ENCODE measurements at regions not wholly inside any gene's neighbourhood (a gene's known extent, or its start where the extent isn't known, plus 50 kb on each side); places are given as distances from the start of the nearest gene placed in this dataset.

- no peaks in the 10 kb centered on the region for H3K36me3 Mint-ChIP-seq
- no peak for TF ChIP-seq CTCF (IDR thresholded peaks at IDR 0.05)
- intact Hi-C loops (cut with micrococcal nuclease): no loop called here
- Histone ChIP-seq H3K27ac (ENCODE audit: low read depth in 1 of 2, low read length in 2 of 2) (no peak overlapping the region), H3K9ac (ENCODE audit: insufficient read depth, low read length, poor library complexity, severe bottlenecking) (no peak overlapping the region), H3K4me1 (ENCODE audit: control insufficient read depth in 1 of 2, insufficient read depth in 2 of 2, low read length in 2 of 2) (no peaks in the 10 kb centered on the region), H3K27me3 (ENCODE audit: control insufficient read depth in 2 of 2, insufficient read depth in 2 of 2, low read length in 2 of 2) (no peaks in the 10 kb centered on the region), H4K20me1 (ENCODE audit: insufficient read depth, low read length) (no peaks in the 10 kb centered on the region), H3K4me2 (replicated peaks; ENCODE audit: extremely low read depth, low read length, poor library complexity, severe bottlenecking) (no peak overlapping the region), H3K9me3 (replicated peaks in 1 of 2; ENCODE audit: control insufficient read depth in 1 of 2, insufficient read depth in 1 of 2, low read length in 2 of 2) (no peaks in the 10 kb centered on the region), H3K36me3 (replicated peaks in 1 of 2; ENCODE audit: control insufficient read depth in 1 of 2, insufficient read depth in 2 of 2, low read length in 2 of 2) (no peaks in the 10 kb centered on the region), H2AFZ (ENCODE audit: insufficient read depth, low read depth, low read length, poor library complexity, severe bottlenecking) (no peak overlapping the region), H3K79me2 (ENCODE audit: insufficient read depth, low read length) (no peaks in the 10 kb centered on the region), H3K4me3 (replicated peaks in 1 of 3; ENCODE audit: low read depth in 2 of 3, low read length in 3 of 3) (no peak overlapping the region)
- peaks cover 4% of the 10 kb centered on the region for H3K4me1 Mint-ChIP-seq
- H3K4me3 Mint-ChIP-seq: no peak overlapping the region
- H3K9me3 Mint-ChIP-seq: peaks cover 0 to 3% (median 0%) of the 10 kb centered on the region in 7 donors
- DNase-seq: no peak
- peaks cover 0 to 4% (median 0%) of the 10 kb centered on the region in 3 donors for H3K27me3 Mint-ChIP-seq (ENCODE audit: low read depth in 3 of 3)
- 86% methylated on average over 7 of the region's 7 CpGs for WGBS (ENCODE audit: insufficient coverage)
- no peak overlapping the region for H3K27ac Mint-ChIP-seq
These were observed 154.9 kb upstream of the ABCA1 start for GRCh38 chr9:105082843-105083242.

GRCh38 chr9:105083256-105083655, 155.3 kb upstream of the ABCA1 start:
- Histone ChIP-seq H2AFZ (ENCODE audit: insufficient read depth, low read depth, low read length, poor library complexity, severe bottlenecking) (no peak overlapping the region), H3K36me3 (replicated peaks in 1 of 2; ENCODE audit: control insufficient read depth in 1 of 2, insufficient read depth in 2 of 2, low read length in 2 of 2) (no peaks in the 10 kb centered on the region), H3K4me1 (ENCODE audit: control insufficient read depth in 1 of 2, insufficient read depth in 2 of 2, low read length in 2 of 2) (no peaks in the 10 kb centered on the region), H3K9ac (ENCODE audit: insufficient read depth, low read length, poor library complexity, severe bottlenecking) (no peak overlapping the region), H3K27me3 (ENCODE audit: control insufficient read depth in 2 of 2, insufficient read depth in 2 of 2, low read length in 2 of 2) (no peaks in the 10 kb centered on the region), H3K4me2 (replicated peaks; ENCODE audit: extremely low read depth, low read length, poor library complexity, severe bottlenecking) (no peak overlapping the region), H3K27ac (ENCODE audit: low read depth in 1 of 2, low read length in 2 of 2) (no peak overlapping the region), H4K20me1 (ENCODE audit: insufficient read depth, low read length) (no peaks in the 10 kb centered on the region), H3K4me3 (replicated peaks in 1 of 3; ENCODE audit: low read depth in 2 of 3, low read length in 3 of 3) (no peak overlapping the region), H3K79me2 (ENCODE audit: insufficient read depth, low read length) (no peaks in the 10 kb centered on the region), H3K9me3 (replicated peaks in 1 of 2; ENCODE audit: control insufficient read depth in 1 of 2, insufficient read depth in 1 of 2, low read length in 2 of 2) (no peaks in the 10 kb centered on the region)
- H3K27me3 Mint-ChIP-seq (ENCODE audit: low read depth in 3 of 3): peaks cover 0 to 4% (median 0%) of the 10 kb centered on the region in 3 donors
- no peak for TF ChIP-seq CTCF (IDR thresholded peaks at IDR 0.05)
- no CpG with 5 or more reads among the region's 2 CpGs for WGBS (ENCODE audit: insufficient coverage)
- no peak for DNase-seq
- peaks cover 4% of the 10 kb centered on the region for H3K4me1 Mint-ChIP-seq
- H3K4me3 Mint-ChIP-seq: no peak overlapping the region
- H3K9me3 Mint-ChIP-seq: peaks cover 0 to 3% (median 0%) of the 10 kb centered on the region in 7 donors
- no peak overlapping the region for H3K27ac Mint-ChIP-seq
- H3K36me3 Mint-ChIP-seq: no peaks in the 10 kb centered on the region
- intact Hi-C loops (cut with micrococcal nuclease): no loop called here

All from CD14-positive monocyte (primary cell).